HG03439 (cell line): ENCODE measurements at regions not wholly inside any gene's neighbourhood (a gene's known extent, or its start where the extent isn't known, plus 50 kb on each side); places are given as distances from the start of the nearest gene placed in this dataset.
"Not testable (repeated sequence)": the region's sequence is repeated elsewhere in the genome, so short reads cannot be mapped to it uniquely, and the experiment has no call there.

ENCODE experiments used
- ATAC-seq: cut with Tn5 transposase; IDR thresholded peaks from one replicate; pipeline ENCODE4 v1.9.1; 2021; ENCODE audit warnings: mild to moderate bottlenecking, moderate library complexity; ENCODE audit not compliant: unreplicated experiment

- no peak for ATAC-seq
Measured at GRCh38 chr12:22808860-22809259, 183.9 kb downstream of the ETNK1 start.

- ATAC-seq: no peak
Measured at GRCh38 chr12:22810036-22810435, 185.1 kb downstream of the ETNK1 start.

- ATAC-seq: no peak
Measured at GRCh38 chr12:22812531-22812930, 187.6 kb downstream of the ETNK1 start.

GRCh38 chr12:22821985-22822384 is 197.0 kb downstream of the ETNK1 start:
- ATAC-seq: no peak

GRCh38 chr12:22826026-22826425 is 201.1 kb downstream of the ETNK1 start:
- no peak for ATAC-seq

- ATAC-seq: not testable (repeated sequence)
Measured at GRCh38 chr12:22826446-22826981, 201.5 kb downstream of the ETNK1 start.

- peak; percentile 78 for ATAC-seq
Measured at GRCh38 chr12:22828066-22828465, 203.1 kb downstream of the ETNK1 start.

- no peak for ATAC-seq
Measured at GRCh38 chr12:22835431-22835830, 210.5 kb downstream of the ETNK1 start.

- ATAC-seq: no peak
Measured at GRCh38 chr12:22850185-22850584, 225.2 kb downstream of the ETNK1 start.

GRCh38 chr12:22851532-22851931 is 226.6 kb downstream of the ETNK1 start:
- ATAC-seq: no peak

- ATAC-seq: no peak
Measured at GRCh38 chr12:22855456-22855855, 230.5 kb downstream of the ETNK1 start.

- no peak for ATAC-seq
Measured at GRCh38 chr12:22856178-22856577, 231.2 kb downstream of the ETNK1 start.

GRCh38 chr12:22858849-22859570 is 234.0 kb downstream of the ETNK1 start:
- ATAC-seq: no peak

GRCh38 chr12:22860926-22861325 is 236.0 kb downstream of the ETNK1 start:
- no peak for ATAC-seq

GRCh38 chr12:22865822-22866221 is 240.9 kb downstream of the ETNK1 start:
- ATAC-seq: no peak

GRCh38 chr12:22866406-22866805 is 241.4 kb downstream of the ETNK1 start:
- no peak for ATAC-seq

GRCh38 chr12:22874151-22874550 is 249.2 kb downstream of the ETNK1 start:
- ATAC-seq: no peak

GRCh38 chr12:22876262-22876661 is 251.3 kb downstream of the ETNK1 start:
- no peak for ATAC-seq

GRCh38 chr12:22879203-22879602 is 254.2 kb downstream of the ETNK1 start:
- ATAC-seq: no peak

GRCh38 chr12:22880331-22880730 is 255.4 kb downstream of the ETNK1 start:
- no peak for ATAC-seq

- ATAC-seq: no peak
Measured at GRCh38 chr12:22880807-22881206, 255.8 kb downstream of the ETNK1 start.

GRCh38 chr12:22881878-22882385 is 257.0 kb downstream of the ETNK1 start:
- ATAC-seq: no peak

- ATAC-seq: no peak
Measured at GRCh38 chr12:22882559-22882958, 257.6 kb downstream of the ETNK1 start.
